ENCODE measurements at regions not wholly inside any gene's neighbourhood (a gene's known extent, or its start where the extent isn't known, plus 50 kb on each side); places are given as distances from the start of the nearest gene placed in this dataset.
A peak's percentile ranks its signal among the peaks of the same experiment; 100 is the strongest.

DNA sequence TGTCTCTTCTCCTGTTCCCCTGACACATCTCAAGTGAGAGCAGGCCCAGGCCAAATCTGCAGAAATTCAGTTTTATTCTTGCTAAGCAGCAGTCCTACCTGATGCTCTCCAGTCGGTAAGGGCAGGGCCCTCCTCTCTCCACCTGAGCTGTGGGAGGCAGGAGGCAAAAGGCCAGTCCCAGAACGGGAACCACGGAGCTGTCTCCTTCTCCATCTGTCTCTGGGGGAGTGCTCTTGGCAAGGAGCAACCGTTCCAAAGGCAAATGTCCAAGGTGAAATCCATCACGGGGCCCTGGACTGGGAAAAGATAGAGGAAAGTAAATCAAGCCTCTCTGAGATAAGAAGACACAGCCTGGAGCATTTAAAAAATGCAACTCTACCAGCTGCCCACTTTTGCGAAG lies 65.2 kb upstream of the CDON start:
- TF ChIP-seq, protein P1, sequence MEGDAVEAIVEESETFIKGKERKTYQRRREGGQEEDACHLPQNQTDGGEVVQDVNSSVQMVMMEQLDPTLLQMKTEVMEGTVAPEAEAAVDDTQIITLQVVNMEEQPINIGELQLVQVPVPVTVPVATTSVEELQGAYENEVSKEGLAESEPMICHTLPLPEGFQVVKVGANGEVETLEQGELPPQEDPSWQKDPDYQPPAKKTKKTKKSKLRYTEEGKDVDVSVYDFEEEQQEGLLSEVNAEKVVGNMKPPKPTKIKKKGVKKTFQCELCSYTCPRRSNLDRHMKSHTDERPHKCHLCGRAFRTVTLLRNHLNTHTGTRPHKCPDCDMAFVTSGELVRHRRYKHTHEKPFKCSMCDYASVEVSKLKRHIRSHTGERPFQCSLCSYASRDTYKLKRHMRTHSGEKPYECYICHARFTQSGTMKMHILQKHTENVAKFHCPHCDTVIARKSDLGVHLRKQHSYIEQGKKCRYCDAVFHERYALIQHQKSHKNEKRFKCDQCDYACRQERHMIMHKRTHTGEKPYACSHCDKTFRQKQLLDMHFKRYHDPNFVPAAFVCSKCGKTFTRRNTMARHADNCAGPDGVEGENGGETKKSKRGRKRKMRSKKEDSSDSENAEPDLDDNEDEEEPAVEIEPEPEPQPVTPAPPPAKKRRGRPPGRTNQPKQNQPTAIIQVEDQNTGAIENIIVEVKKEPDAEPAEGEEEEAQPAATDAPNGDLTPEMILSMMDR (IDR thresholded peaks at IDR 0.05; ENCODE audit: insufficient read depth, low read depth, low read length), result no peak
- H3K4me3 ChIP-seq (ENCODE audit: low read depth, low read length), result no peak overlapping the region
- DNase-seq (ENCODE audit: low read depth), result no peak

DNA sequence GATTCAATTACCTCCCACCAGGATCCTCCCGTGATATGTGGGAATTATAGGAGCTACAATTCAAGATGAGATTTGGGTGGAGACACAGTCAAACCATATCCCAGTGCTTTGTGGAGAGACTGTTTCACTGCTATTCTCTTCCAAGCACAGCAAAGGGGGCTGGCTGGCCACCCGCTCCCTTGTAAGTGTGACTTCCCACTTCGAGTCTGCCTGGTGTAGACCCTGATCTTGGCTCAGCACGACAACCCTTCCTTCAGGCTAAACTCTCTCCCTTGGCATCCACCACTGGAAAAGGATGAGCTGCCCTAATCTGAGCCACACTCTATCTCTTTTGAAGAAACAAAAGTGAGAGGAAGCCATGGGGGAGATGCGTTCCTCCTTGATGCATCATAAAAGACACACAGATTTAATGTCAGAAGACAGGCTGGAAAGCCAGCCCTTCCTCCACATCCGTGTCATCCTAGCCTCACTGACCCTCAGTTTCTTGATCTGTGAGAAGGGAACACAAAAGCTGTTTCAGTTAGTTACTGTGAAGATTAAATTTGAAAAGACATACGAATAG lies 64.7 kb upstream of the CDON start:
- TF ChIP-seq, protein P1 (IDR thresholded peaks at IDR 0.05; ENCODE audit: insufficient read depth, low read depth, low read length), result no peak
- H3K4me3 ChIP-seq (ENCODE audit: low read depth, low read length), result no peak overlapping the region
- no peak for DNase-seq (ENCODE audit: low read depth)

DNA sequence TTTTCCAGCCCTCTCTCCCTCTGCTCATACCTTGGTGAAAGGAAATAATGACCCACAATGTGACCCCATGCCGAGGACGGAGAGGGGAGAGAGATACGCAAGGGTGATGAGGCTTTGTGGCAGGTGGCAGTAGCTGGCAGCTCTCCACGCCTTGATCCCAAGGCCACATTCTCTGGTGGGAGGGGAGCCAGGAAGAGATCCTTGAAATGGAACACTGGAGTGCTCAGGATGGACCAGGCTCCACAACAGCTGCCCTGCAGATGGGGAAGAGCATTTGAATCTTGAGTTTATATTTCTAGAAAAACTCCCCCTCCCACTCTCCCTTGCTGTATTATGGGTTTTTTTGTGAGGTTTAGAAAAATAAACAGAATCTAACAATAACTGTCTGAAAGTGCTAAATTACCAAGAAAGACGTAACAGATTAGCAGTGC lies 61.6 kb upstream of the CDON start:
- H3K4me3 ChIP-seq (ENCODE audit: low read depth, low read length), result no peak overlapping the region
- DNase-seq (ENCODE audit: low read depth), result peak; percentile 64
- TF ChIP-seq, protein P1 (IDR thresholded peaks at IDR 0.05; ENCODE audit: insufficient read depth, low read depth, low read length), result no peak

DNA sequence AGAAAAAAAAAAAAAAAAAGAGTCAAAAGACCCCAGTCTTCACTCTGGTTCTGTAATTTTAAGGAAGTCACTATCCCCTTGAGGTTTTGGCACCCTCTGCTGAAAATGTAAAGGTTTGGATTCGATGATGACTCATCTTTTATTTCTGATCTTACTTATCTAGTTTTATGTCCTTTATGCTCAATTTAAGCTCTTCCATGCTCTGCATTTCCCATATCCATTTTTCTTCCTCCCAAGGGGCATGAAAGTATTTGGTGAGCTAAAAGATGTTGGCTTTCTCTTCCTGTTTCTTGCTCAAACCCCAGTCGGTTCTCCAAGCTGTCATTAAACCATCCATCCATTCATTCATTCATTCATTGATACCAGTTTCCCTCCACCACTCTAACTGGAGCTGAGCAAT lies 61.0 kb upstream of the CDON start:
- DNase-seq (ENCODE audit: low read depth), result no peak
- no peak overlapping the region for H3K4me3 ChIP-seq (ENCODE audit: low read depth, low read length)
- TF ChIP-seq, protein P1 (IDR thresholded peaks at IDR 0.05; ENCODE audit: insufficient read depth, low read depth, low read length), result no peak

DNA sequence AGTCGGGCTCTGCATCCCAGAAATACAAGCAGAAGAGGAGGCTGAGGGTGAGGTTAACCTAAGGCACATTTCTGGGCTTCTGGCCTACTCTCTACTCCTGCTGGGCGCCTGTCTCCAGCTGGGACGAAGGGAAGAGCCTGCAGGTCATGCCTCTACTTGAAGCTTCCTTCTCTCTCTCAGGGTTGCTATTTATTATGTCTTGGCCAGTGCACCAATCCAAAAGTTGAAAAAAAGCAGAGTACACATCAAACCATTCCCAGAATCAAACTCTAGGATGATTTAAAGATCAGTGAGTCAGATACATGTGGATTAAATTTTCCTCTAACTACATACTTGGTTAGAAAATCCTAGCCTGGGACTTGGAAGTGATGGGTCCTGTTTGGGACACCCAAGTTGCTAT lies 60.2 kb upstream of the CDON start:
- no peak for DNase-seq (ENCODE audit: low read depth)
- H3K4me3 ChIP-seq (ENCODE audit: low read depth, low read length), result no peak overlapping the region
- TF ChIP-seq, protein P1 (IDR thresholded peaks at IDR 0.05; ENCODE audit: insufficient read depth, low read depth, low read length), result no peak

DNA sequence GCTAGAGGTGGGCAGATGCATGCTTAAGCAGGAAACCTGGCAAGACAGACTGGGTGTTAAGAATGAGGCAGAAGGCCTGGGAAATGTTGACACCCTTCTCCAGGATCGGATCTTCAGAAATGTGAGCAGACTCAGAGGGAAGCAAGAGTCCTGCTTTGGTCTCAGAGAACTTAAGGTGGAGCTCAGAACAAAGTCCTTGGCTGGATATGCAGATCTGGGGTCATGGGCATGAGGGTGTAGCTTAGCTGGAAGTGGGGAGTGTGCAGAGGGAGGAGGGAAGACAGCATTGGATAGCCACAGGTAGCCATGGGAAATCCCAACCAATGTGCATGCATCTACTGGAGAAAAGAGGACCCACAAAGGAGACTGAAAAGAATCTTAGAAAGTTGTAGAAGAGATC lies 58.6 kb upstream of the CDON start:
- TF ChIP-seq, protein P1 (IDR thresholded peaks at IDR 0.05; ENCODE audit: insufficient read depth, low read depth, low read length), result no peak
- no peak overlapping the region for H3K4me3 ChIP-seq (ENCODE audit: low read depth, low read length)
- DNase-seq (ENCODE audit: low read depth), result no peak

DNA sequence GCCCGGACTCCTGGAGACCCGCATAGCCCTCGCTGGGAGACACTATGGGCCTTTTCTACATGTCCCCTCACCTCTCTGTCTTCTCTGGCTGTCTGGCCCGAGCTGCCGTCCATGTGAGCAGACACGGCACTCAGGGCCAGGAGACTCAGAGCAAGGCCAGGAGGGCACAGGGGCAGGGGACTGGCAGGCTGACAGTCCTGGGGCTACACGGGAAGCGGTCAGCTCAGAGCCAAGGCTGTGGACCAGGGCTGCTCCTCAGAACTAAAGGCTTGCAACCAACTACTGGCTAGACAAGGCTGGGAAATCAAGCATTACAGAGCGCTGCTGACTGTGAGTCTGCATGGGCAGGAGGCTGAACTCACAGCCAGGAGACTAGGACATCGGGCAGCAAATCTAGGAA lies 56.1 kb upstream of the CDON start:
- TF ChIP-seq, protein P1 (IDR thresholded peaks at IDR 0.05; ENCODE audit: insufficient read depth, low read depth, low read length), result no peak
- no peak for DNase-seq (ENCODE audit: low read depth)

More for the DNA sequence above, 56.1 kb upstream of the CDON start:
- H3K4me3 ChIP-seq (ENCODE audit: low read depth, low read length), result no peak overlapping the region

All from fibroblast of villous mesenchyme (primary cell).